NCI-H187 (cell line): ENCODE measurements at regions not wholly inside any gene's neighbourhood (a gene's known extent, or its start where the extent isn't known, plus 50 kb on each side); places are given as distances from the start of the nearest gene placed in this dataset.

ENCODE experiments used
- DNase-seq, 2 experiments: peaks; one replicate each; lab custom pipeline; 2025; lab: John Stamatoyannopoulos, UW

DNA sequence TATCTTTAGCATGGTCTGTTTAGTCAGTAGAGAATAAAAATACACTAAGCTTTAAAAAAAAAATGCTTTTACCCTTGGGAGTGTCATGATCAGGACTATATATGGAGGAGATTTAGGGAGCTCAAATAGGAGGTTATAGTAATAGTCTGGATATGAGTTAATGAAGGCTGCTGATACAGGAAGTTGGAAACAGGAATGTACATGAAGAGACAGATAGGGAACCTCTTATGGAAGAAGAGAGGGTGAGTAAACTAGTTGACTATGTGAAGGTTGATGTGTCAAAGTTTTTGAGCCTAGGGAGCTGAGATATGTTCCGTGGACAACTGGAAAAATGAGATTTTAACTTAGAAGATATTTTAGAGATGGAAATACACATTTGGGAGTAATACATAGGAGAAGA, 472.0 kb upstream of the FZD8 start:
- DNase-seq, result no peak

DNA sequence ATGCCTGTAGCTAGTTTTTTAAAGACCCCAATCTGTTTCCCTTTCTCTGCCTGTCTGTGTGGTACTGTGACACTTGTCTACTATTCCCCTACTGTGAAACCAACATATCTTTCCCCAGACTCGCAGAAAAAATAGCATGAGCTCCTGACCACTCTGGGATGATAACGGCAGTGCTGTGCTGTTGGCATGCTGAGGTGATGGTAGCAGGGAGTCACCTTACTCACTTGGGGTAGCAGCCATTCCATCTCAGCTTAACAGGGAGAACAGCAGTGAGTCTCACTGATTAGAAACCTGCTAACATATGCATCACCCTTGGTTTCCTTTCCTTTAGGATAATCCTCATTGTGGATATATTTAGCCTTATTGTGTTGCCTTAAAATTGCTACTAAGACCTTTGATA, 469.6 kb upstream of the FZD8 start:
- no peak for DNase-seq

DNA sequence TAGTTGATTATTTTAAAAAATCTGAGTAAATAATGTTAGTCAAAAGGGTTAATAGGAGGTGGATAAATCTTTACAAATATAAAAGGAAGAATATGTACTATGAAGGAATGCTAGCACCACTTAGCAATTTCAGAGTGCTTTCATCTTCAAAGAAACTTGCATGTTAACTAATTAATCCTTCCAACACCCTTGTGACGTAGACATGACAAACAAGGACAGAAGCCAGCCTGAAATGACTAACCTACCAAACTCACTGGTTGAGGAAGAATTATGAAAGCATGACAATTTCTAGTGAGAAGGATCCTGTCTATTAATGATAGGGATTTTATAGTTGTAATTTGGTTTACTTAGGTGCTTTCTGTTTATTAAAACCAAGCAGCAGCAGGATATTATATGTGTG, 468.0 kb upstream of the FZD8 start:
- DNase-seq, result no peak

DNA sequence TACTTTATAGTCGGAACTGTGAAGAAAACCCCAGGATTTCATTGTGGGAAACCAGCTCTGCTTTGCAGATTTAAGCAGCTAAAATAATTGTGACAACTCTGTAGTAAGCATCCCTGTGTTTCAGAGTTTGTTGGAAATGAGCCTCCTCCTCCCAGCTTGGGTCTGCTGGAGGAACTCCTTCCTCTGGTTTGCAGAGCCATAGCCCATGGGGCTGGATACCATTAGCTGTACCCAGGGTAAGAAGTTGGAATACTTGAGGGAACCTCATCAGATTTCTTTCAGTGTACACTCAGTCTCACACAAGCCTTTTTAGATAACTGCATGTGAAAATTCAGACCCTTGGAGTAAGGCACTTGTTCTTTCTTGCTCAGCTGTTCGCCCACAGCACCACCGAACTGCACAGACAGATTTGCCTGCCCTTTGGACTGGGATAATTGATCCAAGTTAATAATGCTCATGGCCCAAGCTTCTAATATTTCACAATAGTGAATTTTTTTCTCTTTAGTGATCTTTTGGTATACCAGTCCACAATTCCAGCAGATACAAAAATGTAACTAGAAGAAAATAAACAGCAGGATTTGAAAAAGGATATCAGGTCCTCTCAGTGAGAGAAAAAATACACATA, 467.4 kb upstream of the FZD8 start:
- no peak for DNase-seq

DNA sequence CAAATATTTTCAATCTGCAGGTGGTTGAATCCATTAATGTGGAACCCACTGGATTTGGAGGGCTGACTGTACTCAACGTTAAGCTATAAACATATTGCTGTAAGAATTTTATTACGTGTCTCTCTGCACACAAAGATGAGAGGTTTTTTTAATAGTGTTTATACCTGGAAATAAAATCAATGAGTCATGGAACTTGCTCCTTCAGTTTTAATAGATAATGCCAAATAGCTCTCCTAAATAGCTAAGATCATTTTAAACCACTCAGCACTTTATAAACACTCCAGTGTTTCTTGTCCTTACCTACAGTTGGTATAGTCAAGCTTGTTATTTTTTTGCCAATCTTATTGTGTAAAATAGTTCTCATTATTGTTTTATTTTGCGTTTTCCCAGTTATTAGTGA, 455.6 kb upstream of the FZD8 start:
- no peak for DNase-seq

DNA sequence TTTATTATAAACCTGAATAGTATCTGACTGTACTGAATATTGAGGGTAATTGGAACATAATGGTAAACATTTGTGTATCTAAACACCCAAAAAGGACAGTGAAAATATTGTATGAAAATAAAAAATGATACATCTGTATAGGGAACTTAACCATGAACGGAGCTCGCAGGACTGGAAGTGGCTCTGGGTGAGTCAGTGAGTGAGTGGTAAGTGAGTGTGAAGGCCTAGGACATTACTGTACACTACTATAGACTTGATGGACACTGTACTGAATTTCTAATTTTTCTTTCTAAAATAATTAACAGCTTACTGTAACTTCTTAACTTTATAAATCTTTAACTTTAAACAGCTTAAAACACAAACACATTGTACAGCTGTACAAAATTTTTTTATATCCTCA, 454.5 kb upstream of the FZD8 start:
- DNase-seq, result no peak

DNA sequence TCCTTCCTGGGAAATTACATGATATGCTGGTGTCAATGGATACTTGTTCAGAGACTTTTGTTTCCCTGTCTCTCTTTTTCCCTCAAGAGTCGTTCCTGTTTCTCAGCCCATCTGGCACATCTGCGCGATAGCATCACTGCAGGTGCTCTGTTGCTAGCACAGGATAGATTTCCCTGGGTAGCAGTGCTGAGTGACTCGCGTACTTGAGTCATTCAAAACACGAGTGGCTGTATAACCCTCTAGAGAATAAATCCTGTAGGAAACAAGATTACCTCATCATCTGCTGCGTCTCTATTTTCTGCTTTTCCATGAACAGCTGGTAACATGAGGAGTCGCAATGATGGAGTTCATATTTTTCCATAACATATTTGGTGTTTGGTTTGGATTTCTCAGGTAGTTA, 452.0 kb upstream of the FZD8 start:
- no peak for DNase-seq

DNA sequence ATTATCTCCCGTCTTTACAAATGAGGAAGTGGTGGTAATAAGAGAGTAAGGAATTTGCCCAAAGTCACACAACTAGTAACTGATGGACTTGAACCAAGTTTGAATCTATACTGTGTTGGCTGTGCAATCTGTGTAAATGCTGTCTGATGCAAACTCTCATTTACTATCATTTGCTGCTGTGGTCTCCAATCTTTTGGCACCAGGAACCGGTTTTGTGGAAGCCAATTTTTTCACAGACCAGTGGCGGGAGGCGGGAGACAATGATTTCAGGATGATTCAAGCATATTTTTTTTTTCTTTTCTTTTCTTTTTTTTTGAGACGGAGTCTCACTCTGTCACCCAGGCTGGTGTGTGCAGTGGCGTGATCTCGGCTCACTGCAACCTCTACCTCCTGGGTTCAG, 450.0 kb upstream of the FZD8 start:
- no peak for DNase-seq

DNA sequence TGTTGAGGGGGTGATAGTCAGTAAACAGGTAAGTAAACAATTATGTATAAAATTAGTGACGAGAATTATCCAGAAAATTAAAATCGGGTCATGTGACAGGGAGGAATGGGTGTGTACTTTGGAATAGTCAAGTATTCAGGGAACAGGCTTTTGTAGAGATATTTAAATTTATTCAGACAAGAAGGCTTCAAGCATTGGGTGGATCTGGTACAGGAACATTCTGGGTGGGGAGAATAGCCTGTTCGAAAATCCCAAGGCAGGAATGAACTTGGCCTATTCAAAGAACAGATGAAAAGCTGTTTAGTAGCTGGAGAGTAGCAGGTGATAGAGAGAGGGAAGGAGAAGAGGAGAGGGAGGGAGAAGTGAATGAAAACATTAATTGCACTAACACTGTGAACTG, 448.9 kb upstream of the FZD8 start:
- no peak for DNase-seq

DNA sequence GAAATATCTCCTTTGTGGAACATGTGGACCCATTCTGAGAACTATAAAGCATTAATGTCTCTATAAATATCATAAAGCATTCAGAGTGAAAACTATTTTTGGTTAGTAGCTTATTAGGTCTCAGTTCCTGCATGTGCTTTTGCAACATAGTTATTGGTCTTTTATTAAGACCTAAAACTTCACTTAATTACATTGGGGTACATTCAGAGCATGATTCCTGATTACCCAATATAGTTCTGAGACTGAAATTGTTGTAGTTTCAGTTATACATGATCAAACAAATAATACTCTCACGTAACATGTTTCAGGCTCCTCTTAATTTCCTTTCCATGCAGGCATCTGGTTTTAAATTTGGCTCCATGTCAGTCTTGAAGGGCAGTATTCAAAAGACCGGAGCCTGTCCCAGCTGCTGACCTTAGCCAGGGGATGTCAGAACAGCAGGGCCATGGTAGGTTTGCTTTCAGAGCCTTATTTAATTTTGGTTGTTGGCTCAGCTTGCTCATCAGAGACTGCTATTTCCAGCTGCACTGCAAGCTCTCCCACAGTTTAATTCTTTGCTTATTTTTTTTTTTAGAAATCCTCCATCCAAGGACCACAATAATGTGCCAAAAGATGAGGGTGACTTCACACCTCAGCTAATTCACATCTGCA, 447.8 kb upstream of the FZD8 start:
- DNase-seq, result no peak

DNA sequence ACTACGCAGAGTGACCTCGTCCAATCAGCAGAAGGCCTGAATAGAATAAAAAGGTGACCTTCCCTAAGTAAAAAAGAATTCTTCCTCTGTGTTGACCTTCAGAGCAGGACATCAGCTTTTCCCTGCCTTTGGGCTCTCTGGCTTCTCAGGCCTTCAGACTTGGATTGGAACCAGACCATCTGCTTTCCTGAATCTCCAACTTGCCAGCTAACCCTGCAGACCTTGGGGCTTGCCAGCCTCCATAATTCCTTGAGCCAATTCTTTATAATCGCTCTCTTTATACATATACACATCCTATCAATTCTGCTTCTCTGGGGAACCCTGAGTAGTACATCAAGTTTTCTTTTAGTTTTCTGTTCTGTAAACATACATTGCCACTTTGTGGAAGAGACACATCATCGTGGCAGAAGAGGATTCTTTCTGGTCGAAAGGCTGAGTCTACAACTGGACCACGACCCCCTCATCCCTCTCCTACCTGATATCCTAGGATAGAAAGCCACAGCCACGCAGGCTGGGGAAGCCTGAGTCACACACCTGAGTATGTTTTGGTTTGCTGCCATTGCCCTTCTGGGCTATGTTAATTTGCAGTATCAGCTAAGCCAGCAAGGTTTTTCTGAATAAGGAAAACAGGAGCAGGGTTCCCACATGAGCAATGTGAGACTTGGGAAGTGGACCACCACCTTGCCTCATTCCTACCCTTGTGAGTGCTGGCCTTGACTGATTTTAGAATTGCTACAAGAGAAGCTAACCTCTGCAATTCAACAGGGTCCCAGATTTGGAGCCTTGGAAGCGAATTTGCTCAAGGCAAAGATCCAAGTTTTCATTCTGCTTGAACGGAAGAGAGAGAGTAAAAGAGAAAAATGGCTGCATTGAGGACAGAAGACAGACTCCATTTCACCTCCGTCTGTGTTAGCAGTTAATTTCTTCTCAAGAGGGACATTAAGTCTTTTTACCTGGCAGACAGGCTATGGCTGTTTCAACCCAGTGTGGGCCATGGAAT, 445.2 kb upstream of the FZD8 start:
- no peak for DNase-seq

DNA sequence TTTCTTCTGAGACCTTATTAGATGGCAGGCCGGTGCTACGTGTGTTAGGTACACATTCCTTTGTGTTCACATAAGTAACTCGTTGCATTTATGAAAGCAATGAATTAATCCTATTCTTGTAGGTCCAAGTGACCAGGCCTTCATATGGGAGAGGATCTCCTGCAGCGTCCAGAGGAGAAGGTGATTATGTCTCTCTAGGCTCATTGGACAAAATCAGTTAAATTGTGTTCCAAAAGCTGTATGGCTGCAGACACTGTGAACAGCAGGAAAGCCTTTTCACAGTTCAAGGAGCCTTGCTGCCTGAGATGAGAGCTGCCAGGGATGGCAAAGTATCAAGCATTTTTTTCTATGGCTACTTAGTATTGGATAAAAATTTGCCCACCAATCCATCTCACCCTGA, 433.1 kb upstream of the FZD8 start:
- no peak for DNase-seq

DNA sequence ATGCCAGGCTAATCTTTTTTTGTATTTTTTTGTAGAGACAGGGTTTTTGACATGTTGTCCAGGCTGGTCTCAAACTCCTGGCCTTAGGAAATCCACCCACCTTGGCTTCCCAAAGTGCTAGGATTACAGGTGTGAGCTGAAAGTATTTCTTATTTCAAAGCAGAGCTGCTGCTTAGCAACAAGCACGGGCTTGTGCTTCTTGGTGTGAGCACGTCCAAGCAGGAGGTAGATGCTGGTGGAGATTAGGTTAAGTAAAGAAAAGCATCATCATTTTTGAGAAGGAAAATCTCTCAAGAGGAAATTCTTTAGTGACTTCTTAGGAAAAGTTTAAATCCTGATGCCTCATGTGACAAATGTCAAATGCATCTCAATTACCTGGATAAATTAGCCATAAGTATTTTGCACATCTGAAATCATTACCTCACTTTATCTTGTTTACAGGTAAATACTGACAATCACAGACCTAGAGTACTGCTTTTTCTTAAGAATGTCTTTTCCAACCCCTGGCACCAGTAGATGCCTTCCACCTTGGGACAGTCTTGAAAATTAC, 431.8 kb upstream of the FZD8 start:
- no peak for DNase-seq

DNA sequence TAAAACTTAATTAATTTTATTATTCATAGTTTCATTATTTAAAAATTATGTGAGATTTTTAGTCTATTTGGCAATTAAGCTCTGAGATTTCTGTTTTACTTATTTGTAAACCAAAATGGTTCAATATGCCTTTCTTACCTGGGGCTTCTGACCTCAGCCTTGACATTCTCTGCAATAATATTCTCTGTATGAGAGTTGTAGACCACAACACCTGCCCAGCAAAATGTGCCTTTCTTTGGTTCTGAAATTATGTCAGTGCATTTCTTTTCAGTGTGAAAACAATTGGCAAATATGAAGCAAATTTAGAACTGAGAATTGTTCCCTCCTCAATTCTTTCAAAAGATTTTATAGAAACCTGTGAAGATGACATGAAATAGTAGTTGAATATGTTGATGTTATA, 426.4 kb upstream of the FZD8 start:
- no peak for DNase-seq

DNA sequence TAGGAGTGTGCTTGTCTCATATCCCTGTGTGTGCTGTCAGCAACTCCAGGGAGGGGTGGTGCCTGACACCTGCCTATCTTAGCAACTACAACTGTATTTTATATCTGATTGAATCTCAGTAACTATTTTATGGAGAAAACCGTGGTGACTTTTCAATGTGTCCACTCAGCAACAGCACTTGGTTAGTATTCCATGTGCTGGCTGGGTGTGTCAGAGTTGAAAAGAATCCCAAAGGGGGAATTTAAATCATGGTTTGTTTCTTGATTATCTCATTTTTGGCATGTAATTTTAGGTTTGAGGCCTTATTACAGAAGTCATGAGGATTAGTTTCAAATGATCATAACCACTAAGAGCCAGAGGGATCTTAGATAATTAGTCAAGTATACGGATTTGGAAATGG, 425.7 kb upstream of the FZD8 start:
- DNase-seq, result no peak

DNA sequence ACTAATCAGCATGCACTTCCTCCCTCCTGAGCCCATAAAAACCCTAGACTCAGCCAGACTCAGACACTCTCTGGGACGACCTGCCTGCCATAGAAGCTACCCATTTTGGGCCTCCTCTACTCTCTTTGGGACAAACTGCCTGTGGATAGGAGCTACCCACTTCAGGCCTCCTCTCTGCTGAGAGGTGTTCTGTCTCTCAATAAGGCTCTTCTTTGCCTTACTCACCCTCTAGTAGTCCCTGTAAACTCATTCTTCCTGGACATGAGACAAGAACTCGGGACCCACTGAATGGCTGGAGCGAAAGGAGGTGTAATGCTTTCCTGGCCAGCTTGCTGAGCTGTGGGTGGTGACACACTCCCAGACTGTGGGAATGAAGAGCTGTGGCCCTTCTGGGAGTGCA, 424.8 kb upstream of the FZD8 start:
- DNase-seq, result no peak

DNA sequence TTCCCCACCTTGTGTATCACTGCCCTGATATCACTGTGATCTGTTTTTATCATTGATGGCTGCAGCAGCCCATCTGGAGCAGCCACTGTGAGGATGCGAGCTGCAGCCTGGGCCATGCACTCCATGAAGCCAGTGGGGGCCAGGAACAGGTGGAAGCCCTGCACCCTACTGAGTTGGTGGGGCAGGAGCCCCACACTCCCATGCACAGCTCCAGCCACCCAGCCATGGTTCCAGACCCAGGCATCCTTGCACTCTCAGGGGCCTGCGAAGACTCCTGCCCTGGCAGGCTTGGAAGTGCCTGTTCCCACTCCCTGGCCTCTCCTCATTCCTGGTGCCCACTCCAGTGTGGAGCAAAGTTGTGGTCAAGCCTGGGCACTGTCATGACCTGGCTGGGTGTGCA, 424.0 kb upstream of the FZD8 start:
- DNase-seq, result no peak

DNA sequence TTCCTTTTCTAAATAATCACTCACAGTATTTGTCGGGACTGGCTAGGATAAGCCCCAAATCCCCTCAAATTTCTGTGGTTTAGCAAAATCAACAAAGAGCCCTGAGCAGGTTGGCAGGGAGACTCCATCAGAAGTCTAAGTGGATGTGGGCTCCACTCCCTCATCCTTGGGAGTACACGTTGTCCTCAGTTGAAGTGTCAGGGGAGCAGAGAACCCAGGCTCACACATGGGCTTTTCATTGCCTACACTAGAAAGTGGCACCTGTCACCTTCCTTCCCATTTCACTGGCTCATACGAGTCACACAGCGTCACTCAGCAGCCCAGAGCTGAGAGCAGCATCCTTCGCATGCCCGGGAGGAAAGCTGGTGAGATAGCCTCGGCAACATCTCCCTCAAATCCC, 421.3 kb upstream of the FZD8 start:
- no peak for DNase-seq

DNA sequence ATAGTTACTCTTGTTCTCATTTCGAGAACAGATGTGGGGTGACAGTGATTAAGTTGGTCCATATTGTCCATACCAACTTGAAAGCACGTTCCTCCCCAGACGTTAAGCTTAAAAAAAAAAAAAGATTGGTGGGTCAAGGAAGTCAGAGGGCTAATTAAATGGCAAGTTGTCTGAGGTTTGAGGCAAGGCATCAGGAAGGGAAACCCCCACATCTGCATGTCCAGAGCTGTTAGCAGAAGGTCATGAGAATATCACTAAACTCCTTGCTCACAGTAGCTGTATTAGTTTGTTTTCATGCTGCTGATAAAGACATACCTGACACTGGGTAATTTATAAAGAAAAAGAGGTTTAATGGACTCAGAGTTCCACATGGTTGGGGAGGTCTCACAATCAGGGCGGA, 415.6 kb upstream of the FZD8 start:
- no peak for DNase-seq

DNA sequence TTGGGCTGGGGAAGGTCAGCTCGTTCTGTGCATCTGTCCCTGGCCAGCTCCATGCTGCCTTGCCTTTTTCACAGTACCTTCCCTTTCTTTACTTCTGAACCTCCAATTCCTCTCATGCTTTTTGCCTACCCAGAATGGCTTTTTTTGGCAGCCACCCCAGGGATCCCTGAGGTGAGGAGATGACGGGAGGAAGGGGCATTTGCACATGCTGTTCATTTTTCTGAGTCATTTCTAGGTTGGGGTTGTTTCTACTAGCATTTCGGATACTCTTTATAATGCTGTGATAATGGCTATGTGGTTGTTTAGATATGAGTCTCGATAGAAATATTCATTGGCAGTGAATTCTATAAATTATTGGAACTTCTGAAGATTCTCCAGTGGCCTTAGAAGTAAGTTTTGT, 415.1 kb upstream of the FZD8 start:
- DNase-seq, result no peak

DNA sequence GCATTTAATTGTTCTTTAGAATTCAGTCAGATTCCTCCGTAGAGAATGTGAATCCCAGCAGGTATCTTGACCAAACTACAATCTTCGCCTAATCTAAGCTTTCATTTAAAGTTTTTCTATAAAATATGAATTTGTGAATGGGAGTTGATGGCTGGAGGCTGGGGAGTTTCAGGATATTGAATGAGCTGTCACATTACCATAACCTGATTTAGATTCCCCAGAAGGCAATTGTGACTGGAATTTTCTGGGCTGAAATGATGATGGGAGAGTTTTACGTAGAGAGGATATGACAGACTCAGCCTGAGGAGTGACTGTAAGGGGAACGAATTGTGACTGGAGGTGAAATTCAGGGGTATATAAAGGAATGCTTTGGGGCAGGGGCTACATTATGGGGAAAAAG, 411.7 kb upstream of the FZD8 start:
- DNase-seq, result no peak

DNA sequence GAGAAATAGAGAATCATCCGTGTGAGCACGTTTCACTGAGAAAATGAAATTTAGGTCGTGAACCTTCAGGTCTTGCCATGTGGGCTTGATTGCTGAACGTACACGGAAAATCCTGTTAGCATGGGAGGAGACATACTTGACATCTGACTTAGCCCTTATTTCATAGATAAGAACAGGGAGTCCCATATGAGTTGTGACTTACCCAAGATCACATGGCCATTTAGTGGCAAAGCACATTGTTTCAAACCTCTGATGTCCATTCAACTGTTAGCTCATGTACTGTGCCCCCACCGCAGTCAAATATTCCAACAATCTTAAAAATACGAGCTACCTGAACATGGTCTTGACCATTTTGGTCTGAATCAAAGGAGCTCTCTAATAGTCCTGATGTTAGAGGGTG, 411.2 kb upstream of the FZD8 start:
- DNase-seq, result no peak

DNA sequence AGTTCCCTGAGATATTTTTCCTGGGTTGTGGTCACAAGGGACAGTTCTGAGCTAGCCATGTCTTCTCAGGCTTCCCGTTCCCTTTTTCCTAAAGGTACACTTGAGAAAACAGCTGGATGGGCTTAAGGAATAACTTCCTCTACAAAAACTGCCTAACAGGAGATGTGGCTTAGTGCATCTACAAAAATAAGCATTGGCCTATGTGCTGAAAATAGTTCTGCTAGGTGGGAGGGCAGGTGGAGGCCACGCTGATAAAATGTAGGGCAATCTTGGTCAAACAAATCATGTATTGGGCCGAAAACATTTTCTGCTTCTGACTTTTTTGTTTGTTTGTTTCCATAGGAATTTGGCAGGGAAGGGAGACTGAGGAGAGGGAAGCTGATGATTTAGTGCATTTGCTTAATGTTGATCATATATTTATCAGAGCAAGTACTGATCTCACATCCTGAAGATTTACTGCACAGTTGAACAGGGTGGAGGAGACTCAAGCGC, 409.4 kb upstream of the FZD8 start:
- DNase-seq, result no peak
